ENCODE measurements at regions not wholly inside any gene's neighbourhood (a gene's known extent, or its start where the extent isn't known, plus 50 kb on each side); places are given as distances from the start of the nearest gene placed in this dataset.

DNA sequence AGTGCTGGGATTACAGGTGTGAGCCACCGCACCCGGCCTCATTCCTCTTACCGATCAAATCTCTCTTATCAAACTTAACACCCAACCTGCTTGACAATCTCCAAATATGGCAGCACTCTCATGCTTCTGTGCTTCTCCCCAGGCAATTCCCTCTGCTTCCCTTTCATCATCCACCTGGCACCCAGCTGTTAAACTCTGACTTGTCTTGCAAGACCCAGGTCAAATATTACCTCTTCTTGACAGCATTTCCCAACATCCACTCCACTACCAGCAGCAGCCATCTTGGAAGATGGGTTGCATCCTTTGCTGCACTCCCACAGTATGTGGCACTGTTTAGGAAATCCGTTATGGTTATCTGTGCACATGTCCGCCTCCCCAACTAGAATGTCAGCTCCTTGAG lies 113.6 kb downstream of the ACTL7B start:
- no peak for TF ChIP-seq POLR2A (IDR thresholded peaks at IDR 0.05; ENCODE audit: borderline replicate concordance, extremely low read depth, insufficient read depth, insufficient read length)
- TF ChIP-seq, protein P1, sequence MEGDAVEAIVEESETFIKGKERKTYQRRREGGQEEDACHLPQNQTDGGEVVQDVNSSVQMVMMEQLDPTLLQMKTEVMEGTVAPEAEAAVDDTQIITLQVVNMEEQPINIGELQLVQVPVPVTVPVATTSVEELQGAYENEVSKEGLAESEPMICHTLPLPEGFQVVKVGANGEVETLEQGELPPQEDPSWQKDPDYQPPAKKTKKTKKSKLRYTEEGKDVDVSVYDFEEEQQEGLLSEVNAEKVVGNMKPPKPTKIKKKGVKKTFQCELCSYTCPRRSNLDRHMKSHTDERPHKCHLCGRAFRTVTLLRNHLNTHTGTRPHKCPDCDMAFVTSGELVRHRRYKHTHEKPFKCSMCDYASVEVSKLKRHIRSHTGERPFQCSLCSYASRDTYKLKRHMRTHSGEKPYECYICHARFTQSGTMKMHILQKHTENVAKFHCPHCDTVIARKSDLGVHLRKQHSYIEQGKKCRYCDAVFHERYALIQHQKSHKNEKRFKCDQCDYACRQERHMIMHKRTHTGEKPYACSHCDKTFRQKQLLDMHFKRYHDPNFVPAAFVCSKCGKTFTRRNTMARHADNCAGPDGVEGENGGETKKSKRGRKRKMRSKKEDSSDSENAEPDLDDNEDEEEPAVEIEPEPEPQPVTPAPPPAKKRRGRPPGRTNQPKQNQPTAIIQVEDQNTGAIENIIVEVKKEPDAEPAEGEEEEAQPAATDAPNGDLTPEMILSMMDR (IDR thresholded peaks at IDR 0.05 in 2 of 3, conservative IDR thresholded peaks at IDR 0.05 in 1 of 3; ENCODE audit: borderline replicate concordance in 1 of 3, insufficient read depth in 1 of 3, low read depth in 2 of 3, low read length in 2 of 3) = no peak
- TF ChIP-seq, protein P2, sequence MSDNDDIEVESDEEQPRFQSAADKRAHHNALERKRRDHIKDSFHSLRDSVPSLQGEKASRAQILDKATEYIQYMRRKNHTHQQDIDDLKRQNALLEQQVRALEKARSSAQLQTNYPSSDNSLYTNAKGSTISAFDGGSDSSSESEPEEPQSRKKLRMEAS (IDR thresholded peaks at IDR 0.05) = no peak
- no peak for TF ChIP-seq EGR1 (IDR thresholded peaks at IDR 0.05; ENCODE audit: low read depth)
- TF ChIP-seq, protein P3, sequence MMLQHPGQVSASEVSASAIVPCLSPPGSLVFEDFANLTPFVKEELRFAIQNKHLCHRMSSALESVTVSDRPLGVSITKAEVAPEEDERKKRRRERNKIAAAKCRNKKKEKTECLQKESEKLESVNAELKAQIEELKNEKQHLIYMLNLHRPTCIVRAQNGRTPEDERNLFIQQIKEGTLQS (IDR thresholded peaks at IDR 0.05) = no peak

All from HCT116 (cell line).